Activated naive CD4-positive, alpha-beta T cell treated with anti-CD3 and anti-CD28 coated beads, Interleukin-2, amount 10 ng/mL, durations not matched to agents 7 days and 5 days (primary cell): ENCODE measurements at regions not wholly inside any gene's neighbourhood (a gene's known extent, or its start where the extent isn't known, plus 50 kb on each side); places are given as distances from the start of the nearest gene placed in this dataset.

ENCODE experiments used
- CTCF ChIA-PET: fragments of 350-600 bp; sonication (Branson Sonifier 250); formaldehyde crosslinking; loops from one replicate; lab custom pipeline; 2021; ENCODE audit warnings: antibody characterized with exemption; lab: Charles Lee
- DNase-seq: peaks from one replicate; pipeline ENCODE4 v3.0.0-alpha.2; 2020
- H3K27ac Mint-ChIP-seq: one replicate; pipeline ENCODE4 v1.8.0; 2021; ENCODE audit warnings: mild to moderate bottlenecking, moderate library complexity, mixed read lengths
- H3K27me3 Mint-ChIP-seq: one replicate; pipeline ENCODE4 v1.8.0; 2021; ENCODE audit warnings: mild to moderate bottlenecking, mixed read lengths
- H3K36me3 Mint-ChIP-seq: one replicate; pipeline ENCODE4 v1.8.0; 2021; ENCODE audit warnings: mixed read lengths
- H3K4me1 Mint-ChIP-seq: one replicate; pipeline ENCODE4 v1.8.0; 2021; ENCODE audit warnings: mixed read lengths
- H3K4me3 Mint-ChIP-seq: one replicate; pipeline ENCODE4 v1.8.0; 2021; ENCODE audit warnings: mild to moderate bottlenecking, moderate library complexity, mixed read lengths
- H3K9me3 Mint-ChIP-seq: one replicate; pipeline ENCODE4 v1.8.0; 2021; ENCODE audit warnings: mixed read lengths

DNA sequence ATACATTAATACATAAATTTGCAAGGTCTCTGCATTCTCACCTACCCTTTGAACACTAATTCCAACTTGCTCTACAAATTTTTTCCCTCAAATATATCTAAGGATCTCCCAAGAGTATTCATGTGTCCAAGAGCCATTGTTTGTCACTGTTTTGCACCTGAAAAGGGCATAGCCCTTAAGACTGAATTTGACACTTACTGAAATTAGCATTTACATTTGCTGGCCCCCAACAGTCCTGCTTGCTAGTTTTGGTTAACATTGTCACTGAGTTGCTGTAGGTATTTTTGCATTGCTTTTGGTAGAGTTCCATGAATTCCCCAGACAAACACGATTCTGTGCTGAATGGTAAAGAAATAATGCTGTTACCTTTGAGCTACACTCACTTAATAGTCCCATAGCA is 57.3 kb downstream of the KCNA4 start:
- no peaks in the 10 kb centered on the region for H3K27me3 Mint-ChIP-seq
- H3K4me3 Mint-ChIP-seq: no peak overlapping the region
- H3K4me1 Mint-ChIP-seq: no peaks in the 10 kb centered on the region
- no peaks in the 10 kb centered on the region for H3K36me3 Mint-ChIP-seq
- DNase-seq: no peak
- CTCF ChIA-PET: no interaction called here
- H3K9me3 Mint-ChIP-seq: peaks cover 3% of the 10 kb centered on the region
- H3K27ac Mint-ChIP-seq: no peak overlapping the region

GRCh38 chr11:29957431-29957830 is 59.4 kb downstream of the KCNA4 start:
- Mint-ChIP-seq H3K27me3 (no peaks in the 10 kb centered on the region), H3K27ac (no peak overlapping the region), H3K9me3 (peaks cover 8% of the 10 kb centered on the region), H3K36me3 (no peaks in the 10 kb centered on the region), H3K4me1 (no peaks in the 10 kb centered on the region), H3K4me3 (no peak overlapping the region)
- no peak for DNase-seq
- CTCF ChIA-PET: no interaction called here

- DNase-seq: no peak
- Mint-ChIP-seq H3K4me1 (no peaks in the 10 kb centered on the region), H3K4me3 (no peak overlapping the region), H3K9me3 (peaks cover 8% of the 10 kb centered on the region), H3K27ac (no peak overlapping the region), H3K27me3 (no peaks in the 10 kb centered on the region), H3K36me3 (no peaks in the 10 kb centered on the region)
- CTCF ChIA-PET: no interaction called here
Observed at GRCh38 chr11:29956076-29956556, 60.7 kb downstream of the KCNA4 start.

- Mint-ChIP-seq H3K36me3 (no peaks in the 10 kb centered on the region), H3K27me3 (no peaks in the 10 kb centered on the region), H3K9me3 (peaks cover 13% of the 10 kb centered on the region), H3K4me1 (no peaks in the 10 kb centered on the region), H3K4me3 (no peak overlapping the region), H3K27ac (no peak overlapping the region)
- CTCF ChIA-PET: no interaction called here
- no peak for DNase-seq
Observed at GRCh38 chr11:29943347-29943746, 73.5 kb downstream of the KCNA4 start.

DNA sequence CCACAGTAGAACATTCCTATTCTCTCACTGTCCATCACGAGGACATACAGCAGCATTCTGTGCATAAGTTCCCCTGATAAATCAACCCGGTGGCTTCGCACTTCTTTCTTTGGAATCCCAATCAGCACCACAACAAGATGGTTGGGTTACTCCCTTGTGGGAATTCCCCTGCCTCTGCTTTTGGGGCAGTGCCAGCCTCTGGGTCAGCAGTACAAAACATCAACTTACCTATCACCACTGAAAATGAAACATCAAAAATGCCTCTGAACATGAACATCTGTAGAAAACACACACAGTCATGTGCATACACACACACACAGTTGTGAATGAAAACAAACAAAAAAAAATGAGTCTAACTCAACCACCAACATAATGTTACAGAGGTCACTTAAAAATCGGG is 79.3 kb downstream of the KCNA4 start:
- CTCF ChIA-PET: no interaction called here
- Mint-ChIP-seq H3K4me1 (no peaks in the 10 kb centered on the region), H3K4me3 (no peak overlapping the region), H3K27me3 (no peaks in the 10 kb centered on the region), H3K36me3 (no peaks in the 10 kb centered on the region), H3K27ac (no peak overlapping the region), H3K9me3 (peaks cover 15% of the 10 kb centered on the region)
- no peak for DNase-seq

- no peaks in the 10 kb centered on the region for H3K27me3 Mint-ChIP-seq
- H3K4me1 Mint-ChIP-seq: no peaks in the 10 kb centered on the region
- no peak for DNase-seq
- H3K9me3 Mint-ChIP-seq: peaks cover 15% of the 10 kb centered on the region
- no peak overlapping the region for H3K27ac Mint-ChIP-seq
- H3K4me3 Mint-ChIP-seq: no peak overlapping the region
- no peaks in the 10 kb centered on the region for H3K36me3 Mint-ChIP-seq
- CTCF ChIA-PET: no interaction called here
Observed at GRCh38 chr11:29934115-29934638, 82.7 kb downstream of the KCNA4 start.

- Mint-ChIP-seq H3K27me3 (no peaks in the 10 kb centered on the region), H3K27ac (no peak overlapping the region), H3K4me3 (no peak overlapping the region), H3K4me1 (no peaks in the 10 kb centered on the region), H3K36me3 (no peaks in the 10 kb centered on the region), H3K9me3 (peaks cover 3% of the 10 kb centered on the region)
- no peak for DNase-seq
- CTCF ChIA-PET: no interaction called here
Observed at GRCh38 chr11:29916040-29916439, 100.8 kb downstream of the KCNA4 start.

GRCh38 chr11:29914203-29914930 is 102.5 kb downstream of the KCNA4 start:
- CTCF ChIA-PET: no interaction called here

GRCh38 chr11:29913352-29913751 is 103.5 kb downstream of the KCNA4 start:
- no peaks in the 10 kb centered on the region for H3K36me3 Mint-ChIP-seq
- H3K4me3 Mint-ChIP-seq: no peak overlapping the region
- DNase-seq: no peak
- CTCF ChIA-PET: no interaction called here
- no peaks in the 10 kb centered on the region for H3K27me3 Mint-ChIP-seq
- H3K27ac Mint-ChIP-seq: no peak overlapping the region
- no peaks in the 10 kb centered on the region for H3K4me1 Mint-ChIP-seq
- H3K9me3 Mint-ChIP-seq: no peaks in the 10 kb centered on the region

More at GRCh38 chr11:29914203-29914930, 102.5 kb downstream of the KCNA4 start:
- H3K27me3 Mint-ChIP-seq: no peaks in the 10 kb centered on the region
- no peak for DNase-seq
- no peak overlapping the region for H3K27ac Mint-ChIP-seq
- H3K4me1 Mint-ChIP-seq: no peaks in the 10 kb centered on the region
- H3K4me3 Mint-ChIP-seq: no peak overlapping the region
- H3K9me3 Mint-ChIP-seq: no peaks in the 10 kb centered on the region
- no peaks in the 10 kb centered on the region for H3K36me3 Mint-ChIP-seq

DNA sequence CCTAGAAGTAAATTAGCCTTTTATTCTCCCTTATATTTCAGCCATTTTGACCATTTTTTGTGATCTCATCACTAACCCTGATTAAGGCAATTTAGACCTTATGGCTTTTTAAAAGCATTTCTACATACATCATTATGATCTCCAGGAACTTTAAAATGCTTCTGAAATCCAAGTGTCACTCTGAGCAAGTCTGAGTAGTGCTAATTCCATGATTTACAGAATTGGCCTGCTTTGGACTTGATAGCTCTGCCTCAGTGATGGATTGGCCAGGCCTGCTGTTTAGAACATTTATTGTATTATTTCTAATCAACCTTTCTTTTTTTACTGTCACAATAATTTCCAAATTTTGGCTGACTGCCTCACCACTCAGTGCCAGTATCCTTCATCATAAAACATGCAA is 116.4 kb downstream of the KCNA4 start:
- no peaks in the 10 kb centered on the region for H3K27me3 Mint-ChIP-seq
- no peak overlapping the region for H3K4me3 Mint-ChIP-seq
- CTCF ChIA-PET: no interaction called here
- H3K36me3 Mint-ChIP-seq: no peaks in the 10 kb centered on the region
- H3K27ac Mint-ChIP-seq: no peak overlapping the region
- H3K4me1 Mint-ChIP-seq: no peaks in the 10 kb centered on the region
- no peak for DNase-seq
- H3K9me3 Mint-ChIP-seq: peaks cover 5% of the 10 kb centered on the region

- CTCF ChIA-PET: interaction anchor here (0.7 kb wide), 1 partner anchor 227 kb away, joined by 3 read pairs; no protein-coding TSS in a partner anchor
- Mint-ChIP-seq H3K27me3 (no peaks in the 10 kb centered on the region), H3K9me3 (peaks cover 11% of the 10 kb centered on the region), H3K4me3 (no peak overlapping the region), H3K4me1 (no peaks in the 10 kb centered on the region), H3K36me3 (no peaks in the 10 kb centered on the region), H3K27ac (no peak overlapping the region)
- DNase-seq: no peak
Observed at GRCh38 chr11:29879560-29879959, 137.3 kb downstream of the KCNA4 start.

DNA sequence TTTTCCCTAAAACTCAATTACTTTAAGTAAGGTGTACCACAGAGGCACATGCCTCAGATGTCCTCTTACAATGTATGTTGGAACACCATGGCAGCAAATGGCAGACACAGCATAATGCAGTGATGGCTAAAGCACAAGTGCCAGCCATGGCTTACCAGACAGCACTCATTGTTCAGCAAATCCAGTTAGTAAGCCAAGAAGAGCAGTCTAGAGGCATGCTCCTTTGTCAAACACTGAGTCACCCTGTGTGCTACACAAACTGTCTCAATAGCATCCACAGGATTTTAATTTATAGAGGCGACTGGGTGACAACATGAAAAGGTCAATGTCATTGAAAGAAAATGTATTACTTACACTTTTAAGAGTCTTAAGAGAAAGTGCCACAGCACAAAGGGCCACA is 140.6 kb downstream of the KCNA4 start:
- Mint-ChIP-seq H3K27me3 (no peaks in the 10 kb centered on the region), H3K4me1 (no peaks in the 10 kb centered on the region), H3K27ac (no peak overlapping the region), H3K9me3 (peaks cover 20% of the 10 kb centered on the region), H3K4me3 (no peak overlapping the region), H3K36me3 (no peaks in the 10 kb centered on the region)
- no peak for DNase-seq
- CTCF ChIA-PET: no interaction called here

DNA sequence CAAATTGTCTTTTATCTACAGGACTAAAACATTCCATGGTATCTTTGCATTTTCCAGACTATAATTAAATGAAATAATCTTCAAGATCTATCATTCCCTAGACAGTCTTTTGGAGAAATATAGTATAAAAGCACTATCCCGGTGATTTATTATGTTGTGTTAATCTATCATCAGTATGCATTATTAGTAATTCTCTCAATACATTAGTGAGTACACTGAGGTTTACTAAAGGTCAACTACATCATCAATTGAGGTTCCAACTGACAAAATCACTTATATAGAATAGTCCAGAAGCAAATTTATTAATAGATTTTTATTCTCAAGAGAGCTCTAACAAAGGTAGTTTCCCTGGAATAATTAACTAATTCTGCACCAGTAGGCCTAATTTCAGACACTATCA is 169.6 kb downstream of the KCNA4 start:
- no peak for DNase-seq
- Mint-ChIP-seq H3K27ac (no peak overlapping the region), H3K4me1 (no peaks in the 10 kb centered on the region), H3K9me3 (peaks cover 2% of the 10 kb centered on the region), H3K27me3 (no peaks in the 10 kb centered on the region), H3K4me3 (no peak overlapping the region), H3K36me3 (no peaks in the 10 kb centered on the region)
- CTCF ChIA-PET: no interaction called here

GRCh38 chr11:29844701-29845379 is 172.0 kb downstream of the KCNA4 start:
- DNase-seq: no peak
- Mint-ChIP-seq H3K4me1 (no peaks in the 10 kb centered on the region), H3K4me3 (no peak overlapping the region), H3K36me3 (no peaks in the 10 kb centered on the region), H3K9me3 (peaks cover 2% of the 10 kb centered on the region), H3K27me3 (no peaks in the 10 kb centered on the region), H3K27ac (no peak overlapping the region)
- CTCF ChIA-PET: no interaction called here

DNA sequence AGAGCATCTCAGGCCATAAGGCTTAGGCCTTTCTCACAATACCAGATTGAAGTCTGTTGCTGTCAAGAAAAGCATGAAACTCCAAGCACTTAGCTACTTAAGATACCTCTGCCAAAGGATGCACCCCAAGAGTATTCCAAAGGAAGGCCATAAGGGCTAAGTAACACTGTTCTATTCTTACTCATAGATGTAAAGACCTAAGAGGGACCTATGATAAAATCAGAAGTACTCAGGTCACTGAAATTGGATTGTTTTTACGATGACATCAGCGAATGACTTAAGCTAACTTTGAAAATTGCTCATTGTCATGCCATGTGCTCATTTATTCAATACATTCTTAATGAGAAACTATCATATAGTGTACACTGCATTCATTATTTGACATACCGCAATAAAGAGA is 172.8 kb downstream of the KCNA4 start:
- H3K36me3 Mint-ChIP-seq: no peaks in the 10 kb centered on the region
- H3K4me3 Mint-ChIP-seq: no peak overlapping the region
- CTCF ChIA-PET: no interaction called here
- no peaks in the 10 kb centered on the region for H3K4me1 Mint-ChIP-seq
- no peak for DNase-seq
- peaks cover 2% of the 10 kb centered on the region for H3K9me3 Mint-ChIP-seq
- H3K27me3 Mint-ChIP-seq: no peaks in the 10 kb centered on the region
- H3K27ac Mint-ChIP-seq: no peak overlapping the region
